Stimulated activated CD4-positive, alpha-beta T cell treated with anti-CD3 and anti-CD28 coated beads, Interleukin-4, amount 100 ng/mL, for 24 hours (primary cell): ENCODE measurements at regions not wholly inside any gene's neighbourhood (a gene's known extent, or its start where the extent isn't known, plus 50 kb on each side); places are given as distances from the start of the nearest gene placed in this dataset.
"Not testable (repeated sequence)": the region's sequence is repeated elsewhere in the genome, so short reads cannot be mapped to it uniquely, and the experiment has no call there.

Experiments used
- DNase-seq: peaks from one replicate; pipeline ENCODE4 v3.0.0-alpha.2; 2020

DNA sequence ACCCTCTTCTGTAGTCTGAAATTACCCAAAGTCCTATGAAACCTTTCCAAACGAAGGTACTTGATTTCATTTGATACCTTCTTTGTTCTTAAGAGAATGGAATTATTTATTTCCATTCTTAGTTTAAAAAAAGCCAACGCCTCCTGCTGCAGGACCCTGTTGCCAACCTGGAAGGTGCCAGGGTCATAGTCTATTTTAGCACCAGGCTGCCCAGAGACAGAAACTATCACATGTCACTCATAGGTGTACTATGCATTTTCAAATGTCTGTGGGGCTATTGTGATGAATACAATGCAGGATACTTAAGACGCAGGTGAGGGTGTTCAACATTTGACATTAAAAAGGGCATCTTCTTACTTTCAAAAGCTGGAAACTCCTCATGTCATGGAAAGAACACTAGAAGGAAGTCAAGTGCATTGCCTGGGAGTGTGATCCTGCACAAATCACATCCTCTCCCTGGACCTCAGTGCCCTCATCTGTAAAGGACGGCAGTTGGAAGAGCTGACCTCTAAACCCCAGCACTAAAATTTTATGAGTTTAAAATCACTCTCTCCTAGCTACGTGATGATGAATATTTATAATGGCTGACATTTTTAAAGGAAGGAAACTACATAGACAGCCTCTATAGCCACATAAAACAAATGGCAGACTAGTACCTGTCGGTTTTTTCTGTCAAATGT lies 107.3 kb upstream of the SYT6 start:
- DNase-seq = no peak

DNA sequence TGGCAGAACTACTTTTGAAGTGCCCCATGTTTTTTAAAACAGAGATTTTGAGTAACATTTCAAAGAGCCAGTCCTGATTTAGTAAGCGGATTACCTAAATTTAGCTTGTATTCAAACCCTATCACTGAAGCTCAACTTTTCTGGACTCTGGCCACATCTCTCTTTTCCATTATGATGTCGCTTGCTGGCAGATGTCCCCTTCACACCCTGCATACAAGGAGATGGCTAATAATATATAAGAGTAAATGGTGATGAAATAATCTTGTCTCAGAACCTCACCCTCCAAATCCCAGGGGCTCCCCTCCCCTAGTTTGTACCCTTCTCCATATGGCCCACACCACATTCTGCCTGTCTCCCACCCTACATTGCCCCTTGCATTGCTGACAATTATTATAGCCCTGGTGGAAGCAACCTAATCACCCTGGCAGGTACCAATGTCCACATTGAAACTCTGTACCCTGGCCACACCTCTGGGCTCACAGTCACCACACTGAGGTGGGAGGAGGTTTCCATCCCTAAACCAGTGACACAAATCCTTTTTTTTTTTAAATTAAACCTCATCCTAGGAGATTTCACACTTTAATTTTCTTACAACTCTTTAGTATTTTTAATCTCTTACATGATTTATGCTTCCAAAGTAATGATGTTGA lies 106.0 kb upstream of the SYT6 start:
- no peak for DNase-seq

DNA sequence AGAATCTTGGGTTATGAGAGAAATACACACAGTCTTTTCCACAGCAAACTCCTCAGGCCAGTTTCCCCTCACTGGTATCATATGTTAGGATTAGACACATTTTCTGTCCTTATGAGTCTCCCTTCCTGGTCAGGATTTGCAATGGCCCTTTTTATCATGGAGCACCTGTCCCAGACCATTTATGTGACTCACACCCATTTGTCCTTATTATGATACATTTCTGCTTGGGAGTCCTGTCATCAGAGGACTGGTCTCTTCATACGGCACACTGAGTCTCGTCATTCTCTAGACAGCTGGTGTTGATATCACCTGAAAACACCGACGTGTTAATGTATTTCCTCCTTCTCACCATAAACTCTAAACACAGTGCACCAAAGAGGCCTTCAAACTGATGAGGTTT lies 105.0 kb upstream of the SYT6 start:
- no peak for DNase-seq

DNA sequence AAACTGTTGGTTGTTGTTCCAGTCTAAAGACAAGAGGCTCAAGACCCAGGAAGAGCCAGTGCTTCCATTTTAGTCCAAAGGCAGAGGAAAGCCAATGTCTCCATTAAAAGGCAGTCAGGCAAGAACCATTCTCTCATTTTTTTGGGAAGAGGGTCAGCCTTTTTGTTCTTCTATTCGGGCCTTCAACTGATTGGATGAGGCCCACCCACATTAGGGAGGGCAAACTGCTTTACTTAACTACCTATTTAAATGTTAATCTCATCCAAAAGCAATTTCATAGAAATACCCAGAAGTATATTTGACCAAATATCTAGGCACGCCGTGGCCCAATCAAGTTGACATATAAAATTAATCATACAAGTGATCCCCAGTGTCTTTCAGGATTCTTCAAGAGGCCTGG lies 104.4 kb upstream of the SYT6 start:
- no peak for DNase-seq

DNA sequence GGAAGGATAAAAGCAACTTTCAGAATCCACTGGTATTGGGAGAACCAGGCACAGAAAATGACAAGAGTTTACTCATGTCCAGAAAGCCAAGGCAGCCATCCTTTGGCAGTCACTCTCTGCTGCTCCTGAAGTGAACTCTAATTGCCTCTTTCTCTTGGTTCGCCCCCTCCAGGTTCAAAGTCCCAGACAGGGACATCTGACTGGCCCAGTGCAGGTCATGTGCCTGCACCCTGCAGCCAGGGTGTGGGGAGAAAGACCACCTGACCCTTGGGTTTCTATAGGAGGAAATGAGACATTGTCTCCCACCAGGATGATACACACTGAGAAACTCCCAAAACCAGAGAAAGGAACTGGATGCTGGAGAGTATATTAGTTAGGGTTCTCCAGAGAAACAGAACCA lies 103.9 kb upstream of the SYT6 start:
- no peak for DNase-seq

DNA sequence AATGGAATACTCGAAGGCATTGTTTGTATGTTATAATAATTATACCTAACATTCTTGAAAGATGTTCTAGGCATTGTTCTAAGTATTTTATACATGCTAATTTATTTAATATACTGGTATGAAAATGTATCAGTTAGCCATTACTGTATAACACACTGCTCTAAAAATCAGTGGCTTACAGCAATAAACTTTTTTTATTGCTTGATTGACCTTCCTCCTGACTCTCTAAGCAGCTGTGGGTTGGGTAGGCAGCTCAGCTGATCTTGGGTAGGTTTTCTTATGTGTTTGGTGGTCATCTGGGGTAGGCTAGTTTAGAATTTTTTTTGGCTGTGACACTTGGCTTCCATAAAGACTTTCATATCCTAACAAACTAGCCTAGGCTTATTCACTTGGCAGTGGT lies 100.2 kb upstream of the SYT6 start:
- DNase-seq = no peak

DNA sequence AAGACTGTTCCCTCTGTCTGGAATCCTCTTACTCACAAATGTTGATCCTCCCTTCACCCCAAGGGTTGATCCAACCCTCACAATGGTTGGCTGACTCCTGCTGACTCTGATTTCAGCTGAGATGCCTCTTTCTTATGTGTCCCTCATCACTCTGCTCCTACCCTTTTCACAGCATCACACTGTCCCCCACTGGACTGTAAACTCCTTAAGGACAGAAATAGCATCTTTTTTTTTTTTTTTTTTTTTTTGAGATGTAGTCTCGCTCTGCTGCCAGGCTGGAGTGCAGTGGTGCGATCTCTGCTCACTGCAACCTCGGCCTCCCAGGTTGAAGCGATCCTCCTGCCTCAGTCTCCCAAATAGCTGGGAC lies 97.9 kb upstream of the SYT6 start:
- no peak for DNase-seq

DNA sequence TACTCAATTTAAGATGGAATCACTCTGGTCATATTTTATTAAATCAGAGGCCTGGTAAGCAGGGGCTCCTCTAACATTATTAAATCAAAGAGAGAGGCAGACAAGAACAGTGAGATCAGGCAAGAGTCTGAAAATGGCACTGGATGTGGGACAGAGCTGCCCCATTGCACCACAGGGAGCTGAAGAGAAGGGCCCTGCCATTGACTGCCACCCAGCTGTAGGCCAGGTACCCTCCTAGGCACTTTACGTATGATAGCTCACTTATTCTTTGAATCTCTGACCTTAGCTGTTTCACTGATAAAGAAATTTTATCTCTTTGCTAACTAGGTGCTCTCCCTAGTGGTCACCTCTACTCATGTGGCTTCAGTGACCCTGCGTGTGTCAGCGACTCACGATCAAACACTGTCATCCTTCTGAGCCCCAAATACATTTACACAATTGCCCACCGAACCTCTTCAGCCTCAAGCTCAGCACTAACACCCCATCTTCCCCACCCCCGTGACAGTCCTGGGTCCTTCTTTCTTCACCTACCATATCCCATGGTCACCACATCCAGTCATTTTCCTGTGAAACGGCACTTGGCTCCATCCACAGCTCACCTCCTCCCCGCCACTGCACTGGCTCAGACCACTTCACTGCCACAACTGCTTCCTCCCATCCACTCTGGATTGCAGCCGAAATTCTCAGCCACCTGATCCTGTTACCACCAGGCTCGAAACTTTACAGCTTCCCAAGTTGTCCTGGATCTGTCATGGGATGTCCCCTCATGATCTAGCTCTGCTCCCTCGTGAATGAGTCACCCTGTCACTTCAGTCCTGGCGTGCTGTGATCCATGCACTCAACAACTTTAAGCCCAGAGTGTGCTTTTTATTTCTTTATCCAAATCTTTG lies 97.3 kb upstream of the SYT6 start:
- DNase-seq = no peak

DNA sequence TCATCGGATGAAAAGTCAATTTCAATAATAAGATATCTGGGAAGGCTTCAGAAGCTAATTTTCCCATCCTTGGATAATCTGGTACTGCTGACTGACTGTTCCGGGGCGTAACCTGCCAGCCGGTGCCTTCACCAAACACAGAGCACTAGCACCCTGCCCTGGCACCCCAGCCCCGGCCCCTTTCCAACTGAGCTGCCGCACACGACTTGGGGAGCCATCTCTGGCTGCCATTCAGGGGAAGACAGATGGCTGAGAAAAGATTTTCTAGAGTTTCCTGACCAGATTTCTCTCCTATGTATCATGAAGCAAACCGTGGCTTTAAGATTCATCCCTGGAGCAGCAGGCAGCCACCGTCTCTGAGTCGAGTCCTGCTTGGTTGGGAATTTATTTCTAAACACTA lies 96.0 kb upstream of the SYT6 start:
- no peak for DNase-seq

DNA sequence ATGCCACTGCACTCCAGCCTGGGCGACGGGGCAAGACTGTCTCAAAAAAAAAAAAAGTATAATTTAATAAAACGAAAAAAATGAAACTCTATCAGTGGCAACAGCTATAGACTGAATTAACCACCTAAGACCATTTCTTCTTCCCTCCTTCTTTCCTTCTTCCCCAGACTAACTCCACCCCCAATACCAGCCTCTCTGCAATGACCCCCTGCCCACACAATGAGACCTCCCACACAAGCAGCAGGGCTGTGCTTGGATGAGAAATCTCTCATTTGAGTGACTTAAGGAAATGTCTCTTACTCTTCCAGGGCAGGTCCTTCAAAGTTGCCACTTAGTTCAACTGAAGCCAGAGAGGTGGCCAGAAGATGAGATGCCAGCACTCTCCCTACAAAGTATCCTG lies 94.5 kb upstream of the SYT6 start:
- DNase-seq = no peak

DNA sequence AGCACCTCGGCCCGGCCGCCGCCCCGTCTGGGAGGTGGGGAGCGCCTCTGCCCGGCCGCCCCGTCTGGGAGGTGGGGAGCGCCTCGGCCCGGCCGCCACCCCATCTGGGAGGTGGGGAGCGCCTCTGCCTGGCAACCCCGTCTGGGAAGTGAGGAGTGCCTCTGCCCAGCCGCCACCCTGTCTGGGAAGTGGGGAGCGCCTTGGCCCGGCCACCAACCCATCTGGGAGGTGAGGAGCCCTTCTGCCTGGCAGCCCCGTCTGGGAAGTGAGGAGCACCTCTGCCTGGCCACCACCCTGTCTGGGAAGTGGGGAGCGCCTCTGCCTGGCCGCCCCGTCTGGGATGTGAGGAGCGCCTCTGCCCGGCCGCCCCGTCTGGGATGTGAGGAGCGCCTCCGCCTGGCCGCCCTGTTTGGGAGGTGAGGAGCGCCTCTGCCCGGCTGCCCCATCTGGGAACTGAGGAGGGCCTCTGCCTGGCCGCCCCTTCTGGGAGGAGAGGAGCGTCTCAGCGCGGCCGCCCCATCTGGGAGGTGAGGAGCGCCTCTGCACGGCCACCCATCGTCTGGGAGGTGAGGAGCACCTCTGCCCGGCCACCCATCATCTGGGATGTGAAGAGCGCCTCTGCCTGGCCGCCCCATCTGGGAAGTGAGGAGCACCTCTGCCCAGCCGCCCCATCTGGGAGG lies 89.0 kb upstream of the SYT6 start:
- DNase-seq = not testable (repeated sequence)

DNA sequence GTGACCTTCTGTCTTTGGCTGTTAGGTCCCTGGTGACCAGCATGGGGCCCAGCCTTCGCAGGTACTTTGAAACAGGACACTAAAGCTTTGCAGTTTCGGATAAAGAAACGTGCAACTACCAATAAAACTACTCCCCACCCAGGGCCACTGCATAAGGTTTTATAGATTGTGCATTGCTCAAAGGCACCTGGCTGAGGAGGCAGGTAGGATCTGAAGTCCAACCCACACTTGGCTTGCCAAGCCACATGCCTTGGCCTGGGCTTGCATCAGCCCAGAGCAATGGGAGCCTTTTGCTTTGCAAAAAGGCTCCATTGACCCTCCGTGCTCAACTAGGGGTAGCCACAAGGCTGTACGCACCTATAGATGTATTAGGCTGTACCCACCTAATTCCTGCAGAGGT lies 84.4 kb upstream of the SYT6 start:
- no peak for DNase-seq

DNA sequence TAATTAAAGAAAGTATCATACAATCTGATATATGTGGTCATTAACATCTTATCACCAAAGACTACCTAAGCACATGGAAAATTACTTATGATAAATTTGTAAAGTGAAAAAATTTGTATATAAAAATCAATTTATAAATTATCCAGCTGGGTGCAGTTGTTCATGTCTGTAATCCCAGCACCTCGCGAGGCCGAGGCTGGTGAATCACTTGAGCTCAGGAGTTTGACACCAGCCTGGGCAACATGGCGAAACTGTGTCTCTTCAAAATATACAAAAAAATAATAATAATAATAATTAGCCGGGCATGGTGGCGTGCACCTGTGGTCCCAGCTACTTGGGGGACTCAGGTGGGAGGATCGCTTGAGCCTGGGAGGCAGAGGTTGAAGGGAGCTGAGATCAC lies 82.8 kb upstream of the SYT6 start:
- no peak for DNase-seq

DNA sequence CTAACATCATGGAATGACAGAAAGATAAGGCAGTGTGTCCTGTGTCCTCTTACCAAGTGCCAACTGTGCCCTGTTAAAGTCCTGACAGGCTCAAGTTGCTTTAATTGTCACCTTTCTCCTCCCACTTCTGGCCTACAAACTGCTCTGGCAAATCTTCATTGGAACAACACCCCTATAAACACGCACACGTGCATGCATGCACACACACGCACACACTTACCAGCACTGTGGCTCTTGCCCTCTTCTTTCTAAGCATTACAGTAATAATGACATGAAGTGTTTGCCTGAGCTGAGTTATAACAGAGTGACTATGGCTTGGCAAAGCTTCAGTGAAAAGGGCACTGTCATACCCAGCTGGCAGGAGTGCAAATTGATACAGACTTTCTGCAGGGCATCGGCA lies 82.3 kb upstream of the SYT6 start:
- no peak for DNase-seq

DNA sequence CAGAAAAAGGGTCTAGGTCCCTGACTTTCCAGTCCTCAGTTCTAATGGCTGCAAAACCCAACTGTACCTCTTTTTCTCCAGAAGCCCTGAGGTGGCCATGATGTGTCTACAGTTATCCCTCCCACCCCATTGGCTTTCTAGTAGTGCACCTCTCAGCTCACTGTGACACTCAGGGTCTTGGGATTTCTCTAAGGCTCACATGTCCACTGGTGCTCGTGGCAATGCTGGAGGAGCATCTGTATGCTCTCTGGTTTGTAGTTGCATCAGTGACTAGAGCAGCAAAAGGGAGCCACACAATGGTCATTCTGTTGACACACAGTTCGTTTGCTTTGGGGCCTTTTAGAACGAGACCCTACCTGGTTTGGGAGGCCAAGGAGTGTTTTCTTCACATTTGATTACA lies 81.6 kb upstream of the SYT6 start:
- no peak for DNase-seq

DNA sequence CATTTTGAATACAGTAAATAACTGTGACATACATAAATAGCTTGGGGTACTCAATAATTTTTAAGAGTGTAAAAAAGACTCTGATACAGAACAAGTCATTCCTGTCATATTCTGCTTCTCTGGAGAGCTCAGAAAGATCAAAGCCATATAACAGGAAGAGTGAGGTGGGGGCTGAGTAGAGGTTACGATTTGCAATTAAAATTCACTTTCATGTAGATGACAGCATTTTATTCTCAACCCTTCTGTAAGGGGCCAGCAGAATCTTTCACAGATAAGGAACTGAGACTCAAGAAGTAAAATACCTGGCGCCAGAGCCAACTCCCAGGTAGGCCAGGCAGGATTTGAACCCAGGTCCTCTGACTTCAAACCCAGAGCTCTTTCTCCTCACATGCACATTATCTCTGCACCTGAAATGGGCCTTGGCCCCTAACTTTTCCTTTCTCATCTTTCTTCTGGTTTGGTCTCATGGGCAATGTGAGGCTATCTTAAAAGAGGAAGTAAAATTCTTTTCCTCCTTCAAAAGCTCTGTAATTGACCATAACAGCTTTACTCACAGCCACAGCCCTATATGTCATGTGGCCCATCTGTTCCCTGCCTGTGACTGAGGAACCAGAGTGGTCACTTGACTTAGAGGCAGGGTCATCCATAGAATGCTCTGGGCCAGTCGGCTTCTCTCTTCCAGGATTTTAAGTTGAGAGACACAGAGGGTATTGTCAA lies 80.9 kb upstream of the SYT6 start:
- DNase-seq = no peak

DNA sequence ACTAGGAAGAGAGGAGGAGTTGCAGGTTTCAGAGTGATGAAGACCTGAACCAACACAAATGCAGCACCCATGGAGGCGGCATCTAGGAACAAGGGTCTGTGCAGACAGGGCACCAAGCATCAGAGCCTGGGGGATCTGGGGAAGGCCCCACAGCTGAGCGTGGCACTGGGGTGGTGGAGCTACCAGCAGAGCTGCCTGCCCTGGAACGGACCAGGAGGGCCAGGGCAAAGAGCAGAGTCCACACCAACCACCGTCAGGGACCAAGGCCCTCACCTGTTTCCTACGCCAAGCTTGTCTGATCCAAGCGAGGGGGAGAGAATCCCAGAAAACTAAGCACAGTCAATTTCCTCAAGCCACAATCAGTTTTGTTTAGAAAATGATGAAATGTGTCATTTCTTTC lies 79.0 kb upstream of the SYT6 start:
- no peak for DNase-seq

DNA sequence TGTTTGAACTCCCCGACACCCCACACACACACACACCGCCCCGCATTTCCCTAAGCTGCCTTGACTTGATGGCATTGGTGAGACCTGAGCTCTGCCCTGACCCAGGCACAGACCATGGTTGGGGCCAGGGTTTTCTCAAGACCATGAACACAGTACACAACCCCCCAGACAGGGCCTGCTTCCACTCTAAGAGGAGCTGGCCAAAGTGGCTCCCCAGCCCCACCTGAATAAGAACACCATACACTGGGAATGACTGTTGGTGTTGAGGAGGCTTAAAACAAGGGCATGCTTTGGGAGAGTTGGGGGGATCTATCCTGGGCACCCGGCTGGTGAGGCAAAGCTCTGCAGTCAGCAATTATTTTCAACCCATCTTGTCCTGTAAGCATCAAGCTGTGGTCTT lies 77.6 kb upstream of the SYT6 start:
- no peak for DNase-seq

DNA sequence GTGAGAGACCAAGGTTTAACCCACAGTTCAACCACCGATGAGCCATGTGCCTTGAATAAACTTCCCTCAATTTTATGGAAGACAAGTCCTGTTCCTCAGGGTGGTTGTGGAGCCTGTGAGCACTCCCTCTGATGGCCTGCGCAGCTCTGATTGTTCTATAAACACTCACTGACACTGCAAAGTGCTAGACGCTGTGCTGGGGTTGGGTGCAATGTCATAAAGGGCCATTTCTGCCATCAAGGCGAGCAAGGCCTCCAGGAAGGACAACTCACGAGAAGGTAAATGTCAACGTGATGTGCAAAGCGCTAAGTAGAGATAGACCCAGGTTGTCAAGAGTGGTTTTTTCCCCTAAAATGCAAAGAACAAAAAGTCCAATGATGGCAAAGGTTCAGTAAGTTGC lies 75.7 kb upstream of the SYT6 start:
- no peak for DNase-seq

DNA sequence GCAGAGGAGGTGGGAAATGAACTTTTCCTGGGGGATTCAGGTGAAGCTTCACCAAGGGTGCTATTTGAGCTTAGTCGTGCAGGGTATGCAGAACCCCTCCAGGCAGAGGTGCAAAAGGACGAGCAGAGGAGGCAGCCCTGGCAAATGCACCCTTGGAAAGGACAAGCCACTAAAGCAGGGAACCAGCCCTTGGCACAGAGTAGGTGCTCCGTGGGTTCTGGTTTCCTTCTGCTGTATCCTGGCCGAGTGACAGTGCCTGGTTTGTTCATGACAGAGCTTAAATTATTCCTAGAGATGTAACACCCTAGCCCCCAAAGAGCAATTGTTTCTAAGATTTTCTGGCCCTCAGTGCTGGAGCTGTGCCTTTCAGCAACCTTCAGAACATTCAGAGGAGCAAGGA lies 73.4 kb upstream of the SYT6 start:
- no peak for DNase-seq

DNA sequence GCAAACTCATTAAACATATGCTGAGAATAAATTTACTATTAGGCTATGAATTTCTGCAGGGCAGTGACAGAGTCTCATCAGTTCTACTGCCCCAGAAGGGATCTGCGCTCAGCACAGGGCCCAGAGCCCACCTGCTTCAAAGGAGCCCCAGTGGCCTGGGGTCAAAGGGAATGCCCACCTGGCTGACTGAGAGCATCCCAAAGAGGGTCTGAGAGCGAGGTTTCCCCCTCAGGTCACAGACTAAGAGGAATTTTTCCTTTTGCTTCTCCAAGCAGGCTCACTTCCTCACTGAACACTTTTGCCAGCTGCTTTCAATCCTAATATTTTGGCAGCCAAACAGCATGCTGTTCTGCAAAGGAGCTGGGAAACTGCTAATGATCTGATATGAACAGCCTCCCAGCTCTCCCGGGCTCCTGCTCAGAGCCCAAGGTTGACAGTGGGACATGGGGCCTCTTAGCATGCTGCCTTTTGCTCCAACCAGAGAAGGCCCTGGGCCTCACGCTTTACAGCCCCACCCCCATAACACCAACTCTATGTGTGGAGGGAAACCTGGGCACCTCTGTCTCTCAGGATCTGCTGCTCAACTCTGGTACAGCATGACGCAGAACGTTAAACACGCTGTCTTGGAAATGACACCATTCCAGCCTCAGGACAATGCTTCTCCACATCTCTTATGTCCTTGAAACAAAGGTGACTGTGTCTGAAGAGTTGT lies 70.7 kb upstream of the SYT6 start:
- no peak for DNase-seq

DNA sequence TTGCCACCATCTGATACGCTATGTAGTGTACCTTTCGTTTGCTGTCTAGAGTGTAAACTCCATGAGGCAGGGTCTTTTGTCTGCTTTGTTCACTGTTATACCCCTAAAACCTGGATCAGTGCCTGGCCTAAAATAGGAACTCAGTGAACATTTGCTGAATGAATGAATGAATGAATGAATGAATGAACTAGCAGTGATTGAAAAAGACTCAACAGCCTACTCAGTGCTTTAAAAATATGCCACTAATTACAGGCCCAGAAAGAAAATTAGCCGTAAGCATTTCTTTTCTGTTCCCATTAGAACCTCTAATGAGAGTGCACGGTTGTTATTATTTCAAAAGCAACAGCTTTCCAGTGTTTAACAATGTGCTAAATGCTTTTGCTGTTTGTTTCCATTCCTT lies 69.3 kb upstream of the SYT6 start:
- DNase-seq = no peak
